Lung (tissue), 11 donors: ENCODE measurements at regions not wholly inside any gene's neighbourhood (a gene's known extent, or its start where the extent isn't known, plus 50 kb on each side); places are given as distances from the start of the nearest gene placed in this dataset.

Source experiments
- ATAC-seq: fragments of 200-7000 bp; cut with Tn5 transposase; one replicate; pipeline ENCODE4 v1.9.1; 2020; ENCODE audit warnings: moderate number of reproducible peaks; ENCODE audit not compliant: insufficient read depth, low FRiP score
- DNase-seq, 3 donors: peaks; one replicate each; pipeline ENCODE4 v3.0.0-alpha.2; 2013 to 2017
- H3K27ac ChIP-seq, 2 donors: one replicate each; pipeline ENCODE4 v1.5.1; 2013; ENCODE audit warnings: mild to moderate bottlenecking in 2 of 2, moderate library complexity in 2 of 2, control low read depth in 1 of 2, inconsistent platforms in 1 of 2, low read depth in 1 of 2, low read length in 1 of 2
- H3K27me3 ChIP-seq, 3 donors: one replicate each; pipeline ENCODE4 v1.5.1; 2013; ENCODE audit warnings: low read length in 2 of 3; ENCODE audit not compliant: control insufficient read depth in 3 of 3, insufficient read depth in 3 of 3
- H3K36me3 ChIP-seq, 4 donors: one replicate each; pipeline ENCODE4 v1.5.1; 2013; ENCODE audit warnings: low read length in 4 of 4, mild to moderate bottlenecking in 1 of 4, moderate library complexity in 1 of 4; ENCODE audit not compliant: control insufficient read depth in 4 of 4, insufficient read depth in 4 of 4
- H3K4me1 ChIP-seq, 5 donors: one replicate each; pipeline ENCODE4 v1.5.1; 2013; ENCODE audit warnings: low read length in 5 of 5, mild to moderate bottlenecking in 2 of 5, moderate library complexity in 1 of 5; ENCODE audit not compliant: control insufficient read depth in 5 of 5, insufficient read depth in 5 of 5
- H3K4me3 ChIP-seq: one replicate; pipeline ENCODE4 v1.5.1; 2013; ENCODE audit warnings: mild to moderate bottlenecking, control low read depth, moderate library complexity
- H3K9ac ChIP-seq, 2 donors: one replicate each; pipeline ENCODE4 v1.5.1; 2013; ENCODE audit warnings: low read length in 2 of 2, control low read depth in 1 of 2; ENCODE audit not compliant: insufficient read depth in 1 of 2
- H3K9me3 ChIP-seq, 4 donors: one replicate each; pipeline ENCODE4 v1.5.1; 2013; ENCODE audit warnings: low read length in 3 of 4, mild to moderate bottlenecking in 1 of 4, moderate library complexity in 1 of 4; ENCODE audit not compliant: control insufficient read depth in 4 of 4, insufficient read depth in 3 of 4
- WGBS, 2 donors: extraction: QIAGEN DNeasy Blood & Tissue Kit; methylation state at CpG; one replicate each; pipeline ENCODE4 v1.1.7; 2013; 5-methylcytosine and 5-hydroxymethylcytosine counted together
- TF ChIP-seq, protein P1 (sequence below): IDR thresholded peaks from 2 replicates; pipeline ENCODE4 v1.5.1; 2012; ENCODE audit warnings: mild to moderate bottlenecking; ENCODE audit errors: control extremely low read depth, extremely low read depth
- donor health status: control.
- donor health status: control.
- donor health status: Bipolar disorder and iron deficiency.
- donor health status: healthy.
- donor health status: DM: yes; HTN: yes; CAD: no.

DNA sequence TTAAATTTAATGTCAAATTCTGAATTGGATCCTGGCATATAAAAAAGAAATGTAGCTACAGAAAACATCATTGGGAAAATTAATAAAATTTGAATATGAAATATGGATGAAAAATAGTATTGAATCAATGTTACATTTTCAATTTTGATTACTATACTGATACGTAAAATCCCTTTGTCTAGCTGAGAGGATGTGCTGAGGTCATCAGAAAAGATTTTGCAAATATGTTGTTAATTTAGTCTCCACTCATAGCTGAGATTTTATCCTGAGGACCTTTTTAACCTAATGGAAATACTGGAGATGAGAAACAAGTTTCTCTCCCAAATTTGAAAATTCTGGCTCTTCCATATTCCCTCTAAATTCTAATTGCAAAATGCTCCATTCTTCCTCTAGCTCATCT is 84.4 kb upstream of the ADAMTS16 start:
- 89 to 95% methylated on average over 1 of the region's 1 CpG for WGBS, 2 donors
- TF ChIP-seq, protein P1, sequence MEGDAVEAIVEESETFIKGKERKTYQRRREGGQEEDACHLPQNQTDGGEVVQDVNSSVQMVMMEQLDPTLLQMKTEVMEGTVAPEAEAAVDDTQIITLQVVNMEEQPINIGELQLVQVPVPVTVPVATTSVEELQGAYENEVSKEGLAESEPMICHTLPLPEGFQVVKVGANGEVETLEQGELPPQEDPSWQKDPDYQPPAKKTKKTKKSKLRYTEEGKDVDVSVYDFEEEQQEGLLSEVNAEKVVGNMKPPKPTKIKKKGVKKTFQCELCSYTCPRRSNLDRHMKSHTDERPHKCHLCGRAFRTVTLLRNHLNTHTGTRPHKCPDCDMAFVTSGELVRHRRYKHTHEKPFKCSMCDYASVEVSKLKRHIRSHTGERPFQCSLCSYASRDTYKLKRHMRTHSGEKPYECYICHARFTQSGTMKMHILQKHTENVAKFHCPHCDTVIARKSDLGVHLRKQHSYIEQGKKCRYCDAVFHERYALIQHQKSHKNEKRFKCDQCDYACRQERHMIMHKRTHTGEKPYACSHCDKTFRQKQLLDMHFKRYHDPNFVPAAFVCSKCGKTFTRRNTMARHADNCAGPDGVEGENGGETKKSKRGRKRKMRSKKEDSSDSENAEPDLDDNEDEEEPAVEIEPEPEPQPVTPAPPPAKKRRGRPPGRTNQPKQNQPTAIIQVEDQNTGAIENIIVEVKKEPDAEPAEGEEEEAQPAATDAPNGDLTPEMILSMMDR = no peak
- H3K36me3 ChIP-seq = no peaks in the 10 kb centered on the region
- no peaks in the 10 kb centered on the region for H3K27me3 ChIP-seq
- DNase-seq (no peak), ATAC-seq (no peak)
- no peak overlapping the region for H3K9ac ChIP-seq
- no peak overlapping the region for H3K4me3 ChIP-seq
- no peak overlapping the region for H3K27ac ChIP-seq
- H3K4me1 ChIP-seq = no peaks in the 10 kb centered on the region
- H3K9me3 ChIP-seq = peaks cover 0 to 5% (median 0%) of the 10 kb centered on the region in 4 donors

DNA sequence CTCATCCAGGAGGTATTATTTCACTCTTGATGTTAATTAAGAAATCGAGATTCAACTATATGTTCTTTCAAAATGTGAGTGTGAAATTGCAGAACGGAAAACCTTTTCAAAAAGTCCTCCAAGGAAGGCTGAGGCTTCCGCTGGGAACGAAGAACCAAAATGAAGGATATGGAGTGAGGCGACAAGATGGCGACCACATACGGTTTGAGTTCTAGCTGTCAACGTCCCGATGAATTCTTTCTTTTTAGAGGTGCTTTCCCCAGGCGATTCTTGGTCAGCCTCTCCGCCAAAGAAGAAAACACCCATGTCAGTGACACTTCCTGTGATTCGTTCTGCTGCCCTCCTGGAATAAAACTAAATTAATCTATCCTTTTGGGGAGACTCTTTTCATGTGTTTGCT is 78.3 kb upstream of the ADAMTS16 start:
- peaks cover 0 to 7% (median 0%) of the 10 kb centered on the region in 5 donors for H3K4me1 ChIP-seq
- 89 to 91% methylated on average over 12 of the region's 12 CpGs for WGBS, 2 donors
- TF ChIP-seq, protein P1 = no peak
- no peaks in the 10 kb centered on the region for H3K36me3 ChIP-seq
- H3K27ac ChIP-seq = no peak overlapping the region
- H3K27me3 ChIP-seq = no peaks in the 10 kb centered on the region
- H3K4me3 ChIP-seq = no peak overlapping the region
- DNase-seq (no peak), ATAC-seq (no peak)
- peaks cover 0 to 2% (median 0%) of the 10 kb centered on the region in 4 donors for H3K9me3 ChIP-seq
- no peak overlapping the region for H3K9ac ChIP-seq

DNA sequence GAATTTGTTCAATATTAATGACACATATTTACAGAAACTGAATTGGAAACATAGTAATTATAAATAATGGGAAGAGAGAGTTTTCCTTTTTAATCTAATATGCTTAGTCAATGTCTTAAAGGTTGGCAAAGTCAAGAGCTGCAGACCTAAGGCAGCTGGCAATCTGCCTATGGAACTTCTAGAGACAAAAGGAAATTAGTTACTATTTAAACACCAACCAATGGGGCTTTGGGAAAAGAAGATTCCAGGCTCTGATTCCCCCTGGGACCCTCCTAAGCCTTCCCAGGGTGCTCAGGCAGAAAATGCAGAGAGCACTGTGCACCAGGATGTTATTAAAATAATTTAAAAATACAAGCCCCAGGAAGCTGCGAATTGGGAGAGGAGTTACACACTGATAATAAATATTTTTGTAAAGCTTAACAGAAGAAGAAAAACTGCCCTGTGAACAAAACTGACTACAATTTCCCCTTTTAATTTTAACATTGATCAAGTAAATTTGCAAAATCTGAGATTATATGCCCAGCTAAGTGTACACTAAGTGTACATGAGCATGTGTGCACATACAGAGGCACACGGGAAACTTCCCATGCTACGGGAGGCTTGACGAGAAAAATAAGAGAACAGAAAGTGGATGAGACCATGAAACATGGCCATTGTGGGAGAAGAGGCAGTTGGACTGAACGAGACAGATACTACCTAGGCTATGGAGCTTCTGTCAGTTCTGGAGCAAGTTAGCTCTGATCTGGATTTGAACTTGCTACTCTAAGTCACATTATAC is 77.4 kb upstream of the ADAMTS16 start:
- Histone ChIP-seq H3K9ac (no peak overlapping the region), H3K9me3 (peaks cover 0 to 2% (median 0%) of the 10 kb centered on the region in 4 donors), H3K27ac (no peak overlapping the region), H3K4me1 (peaks cover 0 to 8% (median 0%) of the 10 kb centered on the region in 5 donors), H3K4me3 (no peak overlapping the region), H3K36me3 (no peaks in the 10 kb centered on the region), H3K27me3 (no peaks in the 10 kb centered on the region)
- DNase-seq (peak in 1 of 3 donors; percentile 10), ATAC-seq (no peak)
- TF ChIP-seq, protein P1 = no peak
- WGBS, 2 donors = 72 to 78% methylated on average over 5 of the region's 5 CpGs
